Adrenal gland (tissue), 9 donors: ENCODE measurements at regions not wholly inside any gene's neighbourhood (a gene's known extent, or its start where the extent isn't known, plus 50 kb on each side); places are given as distances from the start of the nearest gene placed in this dataset.

Experiments
- DNase-seq, 7 donors: peaks; one replicate each; pipeline ENCODE4 v3.0.0-alpha.2; 2019 to 2020
- H3K27ac ChIP-seq, 5 donors: fragments of 200-600 bp; sonication (generic) in 4 of 5; 1 replicate in 3 of 5; 2 replicates in 2 of 5; pipeline versions ENCODE4 v1.5.1 to v1.8.0; 2016 to 2020; ENCODE audit warnings: mild to moderate bottlenecking in 1 of 5
- H3K27me3 ChIP-seq: fragments of 200-600 bp; 2 replicates; pipeline ENCODE4 v1.8.0; 2021
- H3K36me3 ChIP-seq, 2 donors: fragments of 200-600 bp; replicated peaks in 1 of 2; 1 replicate in 1 of 2; 2 replicates in 1 of 2; pipeline versions ENCODE4 v1.5.1 to v1.8.0; 2018 to 2022
- H3K4me1 ChIP-seq, 2 donors: fragments of 200-600 bp; replicated peaks in 1 of 2; 1 replicate in 1 of 2; 2 replicates in 1 of 2; pipeline versions ENCODE4 v1.5.1 to v1.8.0; 2018 to 2021
- H3K4me3 ChIP-seq, 4 donors: fragments of 200-600 bp; sonication (generic) in 3 of 4; one replicate each; pipeline ENCODE4 v1.5.1; 2016 to 2018
- H3K9me3 ChIP-seq, 3 donors: fragments of 200-600 bp; sonication (generic) in 1 of 3; replicated peaks in 1 of 3; 1 replicate in 2 of 3; 2 replicates in 1 of 3; pipeline versions ENCODE4 v1.5.1 to v1.8.0; 2016 to 2021
- POLR2A ChIP-seq, 2 donors: fragments of 450-650 bp; IDR thresholded peaks; one replicate each; pipeline ENCODE4 v1.6.1; 2017; ENCODE audit warnings: antibody characterized with exemption in 2 of 2, mild to moderate bottlenecking in 2 of 2, moderate library complexity in 1 of 2
- WGBS, 4 donors: extraction: QIAGEN DNeasy Blood & Tissue Kit in 2 of 4; methylation state at CpG; one replicate each; pipeline versions ENCODE4 v1.1.5 to v1.1.7; 2013 to 2017; 5-methylcytosine and 5-hydroxymethylcytosine counted together
- intact Hi-C, 2 donors: fragments of 100-400 bp; cut with DNase I; formaldehyde crosslinking; loops; one replicate each; pipeline versions ENCODE4 v1.14.1 to v1.15.0; 2022 to 2023
- TF ChIP-seq, protein P1 (sequence below), 6 experiments: fragments of 450-650 bp in 4 of 6; fragments of 200-600 bp in 2 of 6; sonication (generic) in 1 of 6; IDR thresholded peaks; 1 replicate in 5 of 6; 2 replicates in 1 of 6; pipeline versions ENCODE4 v1.5.1 to v1.8.0; 2016 to 2021; ENCODE audit warnings: antibody characterized with exemption in 6 of 6, mild to moderate bottlenecking in 2 of 6, moderate library complexity in 1 of 6
- donor health status: healthy with polysubstance abuse.
- donor health status: Bipolar disorder and iron deficiency.
- donor health status: DM: yes; HTN: yes; CAD: no.
- donor health status: DM: no; HTN: no; CAD: no.
- donor health status: DM: no; HTN: no; CAD: no.

DNA sequence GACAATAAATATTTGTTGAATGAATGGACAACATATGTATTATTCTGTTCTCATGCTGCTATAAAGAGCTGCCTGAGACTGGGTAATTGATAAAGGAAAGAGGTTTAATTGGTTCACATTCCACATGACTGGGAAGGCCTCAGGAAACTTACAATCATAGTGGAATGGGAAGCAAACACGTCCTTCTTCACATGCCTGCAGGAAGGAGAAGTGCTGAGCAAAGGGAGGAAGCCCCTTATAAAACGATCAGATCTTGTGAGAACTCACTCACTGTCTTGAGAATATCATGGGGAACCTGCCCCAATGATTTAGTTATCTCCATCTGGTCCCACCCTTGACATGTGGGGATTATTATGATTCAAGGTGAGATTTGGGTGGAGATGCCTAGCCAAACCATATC is 233.9 kb upstream of the AADAT start:
- H3K27ac ChIP-seq: no peak overlapping the region
- DNase-seq: no peak
- 59 to 70% (median 65%) methylated on average over 2 of the region's 2 CpGs for WGBS, 4 donors
- H3K9me3 ChIP-seq: no peaks in the 10 kb centered on the region
- H3K36me3 ChIP-seq: no peaks in the 10 kb centered on the region
- intact Hi-C loops: no loop called here
- TF ChIP-seq POLR2A (IDR thresholded peaks at IDR 0.05): no peak
- TF ChIP-seq, protein P1, sequence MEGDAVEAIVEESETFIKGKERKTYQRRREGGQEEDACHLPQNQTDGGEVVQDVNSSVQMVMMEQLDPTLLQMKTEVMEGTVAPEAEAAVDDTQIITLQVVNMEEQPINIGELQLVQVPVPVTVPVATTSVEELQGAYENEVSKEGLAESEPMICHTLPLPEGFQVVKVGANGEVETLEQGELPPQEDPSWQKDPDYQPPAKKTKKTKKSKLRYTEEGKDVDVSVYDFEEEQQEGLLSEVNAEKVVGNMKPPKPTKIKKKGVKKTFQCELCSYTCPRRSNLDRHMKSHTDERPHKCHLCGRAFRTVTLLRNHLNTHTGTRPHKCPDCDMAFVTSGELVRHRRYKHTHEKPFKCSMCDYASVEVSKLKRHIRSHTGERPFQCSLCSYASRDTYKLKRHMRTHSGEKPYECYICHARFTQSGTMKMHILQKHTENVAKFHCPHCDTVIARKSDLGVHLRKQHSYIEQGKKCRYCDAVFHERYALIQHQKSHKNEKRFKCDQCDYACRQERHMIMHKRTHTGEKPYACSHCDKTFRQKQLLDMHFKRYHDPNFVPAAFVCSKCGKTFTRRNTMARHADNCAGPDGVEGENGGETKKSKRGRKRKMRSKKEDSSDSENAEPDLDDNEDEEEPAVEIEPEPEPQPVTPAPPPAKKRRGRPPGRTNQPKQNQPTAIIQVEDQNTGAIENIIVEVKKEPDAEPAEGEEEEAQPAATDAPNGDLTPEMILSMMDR (IDR thresholded peaks at IDR 0.05): no peak
- no peaks in the 10 kb centered on the region for H3K27me3 ChIP-seq
- H3K4me1 ChIP-seq: no peaks in the 10 kb centered on the region
- no peak overlapping the region for H3K4me3 ChIP-seq

DNA sequence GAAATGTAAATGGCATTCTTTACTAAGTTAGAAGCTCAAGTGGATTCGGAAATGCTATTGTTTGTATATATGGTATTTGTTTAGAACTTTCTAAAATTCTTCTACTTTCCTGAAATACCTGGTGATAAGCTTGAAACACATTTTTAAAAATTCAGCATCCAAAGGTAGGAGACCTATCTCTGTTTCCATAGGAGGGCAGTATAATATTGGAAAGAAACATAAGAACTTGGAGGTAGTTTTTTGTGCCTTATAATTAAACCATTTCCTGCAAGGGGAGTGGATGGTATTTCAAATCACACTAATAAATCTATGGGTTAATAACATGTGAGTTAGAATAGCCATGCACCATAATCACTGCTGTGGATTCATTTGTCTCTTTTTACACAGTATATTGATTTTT is 217.4 kb upstream of the AADAT start:
- Histone ChIP-seq H3K27ac (no peak overlapping the region), H3K4me3 (no peak overlapping the region), H3K9me3 (no peaks in the 10 kb centered on the region), H3K27me3 (no peaks in the 10 kb centered on the region), H3K36me3 (no peaks in the 10 kb centered on the region), H3K4me1 (no peaks in the 10 kb centered on the region)
- intact Hi-C loops: no loop called here
- WGBS, 4 donors: 67 to 75% (median 72%) methylated on average over 1 of the region's 1 CpG
- no peak for DNase-seq
- TF ChIP-seq, protein P1 (IDR thresholded peaks at IDR 0.05): no peak
- no peak for TF ChIP-seq POLR2A (IDR thresholded peaks at IDR 0.05)

DNA sequence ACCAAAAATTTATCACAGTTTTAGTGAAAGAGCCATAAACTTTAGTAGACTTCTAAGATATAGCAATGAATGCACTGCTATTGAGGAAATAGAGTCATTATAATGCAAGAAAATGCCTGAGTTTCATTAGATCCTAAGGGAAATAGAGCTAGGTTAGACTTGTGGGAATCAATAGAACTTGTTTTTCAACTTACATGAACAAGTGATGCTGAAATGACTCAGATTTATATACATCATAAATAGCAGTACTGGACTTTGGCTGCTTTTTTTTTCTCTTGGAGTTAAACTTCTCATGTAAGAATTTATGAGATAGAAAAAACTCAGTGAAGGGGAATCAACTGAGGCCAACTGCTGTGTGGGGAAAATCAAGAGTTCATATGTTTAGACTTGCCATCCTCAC is 216.5 kb upstream of the AADAT start:
- no peak for TF ChIP-seq POLR2A (IDR thresholded peaks at IDR 0.05)
- TF ChIP-seq, protein P1 (IDR thresholded peaks at IDR 0.05): no peak
- no peak overlapping the region for H3K4me3 ChIP-seq
- H3K27ac ChIP-seq: no peak overlapping the region
- intact Hi-C loops: no loop called here
- no peaks in the 10 kb centered on the region for H3K4me1 ChIP-seq
- DNase-seq: no peak
- no peaks in the 10 kb centered on the region for H3K9me3 ChIP-seq
- H3K36me3 ChIP-seq: no peaks in the 10 kb centered on the region
- H3K27me3 ChIP-seq: no peaks in the 10 kb centered on the region

DNA sequence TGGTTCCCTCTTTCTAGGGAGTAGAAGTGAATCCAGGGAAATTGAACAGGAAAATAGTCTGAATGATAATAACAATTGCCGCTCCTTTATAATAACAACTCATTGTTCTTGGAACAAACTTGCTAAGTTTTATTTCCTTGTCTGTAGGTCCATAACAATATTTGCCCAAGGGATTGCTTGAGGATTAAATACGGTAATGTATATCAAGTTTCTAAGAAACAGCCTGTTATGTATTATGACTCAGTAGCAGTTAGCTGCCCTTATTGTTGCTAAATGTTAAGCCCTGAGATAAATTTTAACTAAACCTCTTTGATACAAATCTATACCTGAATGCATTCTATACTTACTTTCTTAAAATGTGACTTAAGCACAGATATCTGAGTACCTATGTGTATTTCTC is 215.9 kb upstream of the AADAT start:
- Histone ChIP-seq H3K9me3 (no peaks in the 10 kb centered on the region), H3K36me3 (no peaks in the 10 kb centered on the region), H3K4me1 (no peaks in the 10 kb centered on the region), H3K27ac (no peak overlapping the region), H3K4me3 (no peak overlapping the region), H3K27me3 (no peaks in the 10 kb centered on the region)
- intact Hi-C loops: no loop called here
- DNase-seq: no peak
- 78 to 90% (median 83%) methylated on average over 2 of the region's 2 CpGs for WGBS, 4 donors
- TF ChIP-seq POLR2A (IDR thresholded peaks at IDR 0.05): no peak
- TF ChIP-seq, protein P1 (IDR thresholded peaks at IDR 0.05): no peak
